Spleen (tissue), 7 donors: ENCODE measurements at regions not wholly inside any gene's neighbourhood (a gene's known extent, or its start where the extent isn't known, plus 50 kb on each side); places are given as distances from the start of the nearest gene placed in this dataset.

Experiments
- CTCF ChIP-seq, 11 experiments: fragments of 200-600 bp in 7 of 11; fragments of 450-650 bp in 4 of 11; sonication (generic) in 4 of 11; IDR thresholded peaks in 8 of 11; conservative IDR thresholded peaks in 3 of 11; 1 replicate in 7 of 11; 2 replicates in 4 of 11; pipeline versions ENCODE4 v1.4.0 to v1.8.0; 2016 to 2021; ENCODE audit warnings: antibody characterized with exemption in 11 of 11, inconsistent platforms in 4 of 11, mild to moderate bottlenecking in 1 of 11
- POLR2A ChIP-seq, 3 donors: fragments of 450-650 bp; IDR thresholded peaks; one replicate each; pipeline ENCODE4 v1.5.1; 2017; ENCODE audit warnings: antibody characterized with exemption in 3 of 3, mild to moderate bottlenecking in 1 of 3
- donor health status: DM: no; HTN: no; CAD: no; lungs with moderate emphysema.
- donor health status: DM: no; HTN: no; CAD: no.
- donor health status: DM: no; HTN: no; CAD: no.

- no peak for TF ChIP-seq POLR2A (IDR thresholded peaks at IDR 0.05)
- TF ChIP-seq CTCF (IDR thresholded peaks at IDR 0.05 in 8 of 11, conservative IDR thresholded peaks at IDR 0.05 in 3 of 11): no peak
Measured at GRCh38 chr2:185393091-185393490, 345.5 kb upstream of the FSIP2 start.
